GM12891 (cell line): ENCODE measurements at regions not wholly inside any gene's neighbourhood (a gene's known extent, or its start where the extent isn't known, plus 50 kb on each side); places are given as distances from the start of the nearest gene placed in this dataset.

Source experiments
- DNase-seq: peaks from one replicate; pipeline ENCODE4 v3.0.0; 2011; ENCODE audit warnings: low spot score; ENCODE audit not compliant: insufficient read length
- FAIRE-seq: peaks from 2 replicates; lab custom pipeline; 2011; peaks lifted over from hg19 to GRCh38; lab: Jason Lieb, UNC
- PAX5 ChIP-seq: IDR thresholded peaks from 2 replicates; pipeline ENCODE4 v1.6.1; 2011; ENCODE audit warnings: low read length, moderate library complexity, mild to moderate bottlenecking; ENCODE audit not compliant: insufficient read depth, severe bottlenecking
- POLR2A ChIP-seq: IDR thresholded peaks from 2 replicates; pipeline ENCODE4 v1.6.1; 2011; ENCODE audit warnings: low read depth, low read length, control low read depth
- POLR2AphosphoS5 ChIP-seq: IDR thresholded peaks from 2 replicates; pipeline ENCODE4 v1.6.1; 2011; ENCODE audit warnings: low read depth, low read length, control low read depth
- POU2F2 ChIP-seq: IDR thresholded peaks from 2 replicates; pipeline ENCODE4 v1.6.1; 2011; ENCODE audit warnings: low read depth, mild to moderate bottlenecking, control low read depth, low read length, moderate library complexity
- SPI1 ChIP-seq: IDR thresholded peaks from 2 replicates; pipeline ENCODE4 v1.6.1; 2011; ENCODE audit warnings: low read depth, low read length, control low read depth
- TAF1 ChIP-seq: IDR thresholded peaks from 2 replicates; pipeline ENCODE4 v1.6.1; 2011; ENCODE audit warnings: low read depth, low read length, control low read depth

- TF ChIP-seq PAX5, result no peak
- TF ChIP-seq POU2F2, result no peak
- FAIRE-seq, result no peak
Measured at GRCh38 chr14:48735607-48736006, 850.6 kb downstream of the RPS29 start.

DNA sequence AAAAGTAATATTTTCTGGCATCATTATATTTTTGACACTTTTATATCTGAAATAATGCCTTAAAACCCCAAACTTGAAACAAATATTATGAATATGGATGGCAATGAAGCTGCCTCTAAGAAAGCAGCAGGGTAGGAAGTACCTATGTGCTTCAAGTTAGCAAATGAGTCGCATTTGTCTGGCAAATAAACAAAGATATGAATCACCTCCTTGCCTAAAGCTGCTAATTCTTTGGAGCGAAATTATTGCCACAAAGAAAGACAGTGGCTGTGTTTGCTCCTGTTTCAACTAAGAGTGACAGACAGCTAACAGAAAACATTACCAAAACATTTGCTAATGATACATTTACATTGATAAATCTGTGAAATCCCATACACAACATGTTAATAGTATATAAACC lies 854.9 kb downstream of the RPS29 start:
- FAIRE-seq, result no peak
- TF ChIP-seq PAX5, result no peak
- no peak for TF ChIP-seq POLR2A
- TF ChIP-seq TAF1, result no peak
- TF ChIP-seq POLR2AphosphoS5, result no peak
- no peak for TF ChIP-seq SPI1
- TF ChIP-seq POU2F2, result no peak
- no peak for DNase-seq

More at GRCh38 chr14:48735607-48736006, 850.6 kb downstream of the RPS29 start:
- DNase-seq, result no peak

DNA sequence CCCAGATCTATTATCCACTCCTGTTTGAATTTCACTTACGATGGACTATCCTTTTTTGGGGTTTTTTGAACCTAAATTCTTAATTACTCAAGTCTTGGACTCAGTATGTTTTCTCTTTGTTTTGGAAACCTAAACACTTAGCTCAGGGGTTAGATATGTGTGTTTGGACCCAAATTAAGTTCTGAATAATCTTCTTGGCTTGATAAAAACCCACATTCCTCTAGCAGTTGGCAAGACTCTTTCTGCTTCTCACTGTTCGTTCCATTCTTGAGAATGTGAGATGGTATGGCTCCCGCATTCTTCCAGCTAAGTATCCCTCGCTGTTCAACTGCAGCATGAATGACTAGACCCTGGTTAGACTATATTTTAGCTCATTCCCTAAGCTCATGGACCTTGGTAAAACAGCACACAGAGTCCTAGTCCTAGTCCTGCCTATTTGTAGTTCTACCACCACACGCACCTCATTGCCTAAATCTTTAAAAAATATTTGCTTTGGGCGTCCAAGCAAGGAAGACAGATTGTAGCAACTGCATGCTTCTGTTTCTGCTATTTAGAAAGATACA lies 860.0 kb downstream of the RPS29 start:
- no peak for FAIRE-seq
- no peak for DNase-seq
- TF ChIP-seq POLR2A (no peak), POU2F2 (no peak), TAF1 (no peak), PAX5 (no peak), POLR2AphosphoS5 (no peak), SPI1 (no peak)

GRCh38 chr14:48725051-48725734 lies 861.0 kb downstream of the RPS29 start:
- TF ChIP-seq SPI1 (no peak), POLR2A (no peak), PAX5 (no peak), POLR2AphosphoS5 (no peak), POU2F2 (no peak), TAF1 (no peak)
- DNase-seq (no peak), FAIRE-seq (no peak)

DNA sequence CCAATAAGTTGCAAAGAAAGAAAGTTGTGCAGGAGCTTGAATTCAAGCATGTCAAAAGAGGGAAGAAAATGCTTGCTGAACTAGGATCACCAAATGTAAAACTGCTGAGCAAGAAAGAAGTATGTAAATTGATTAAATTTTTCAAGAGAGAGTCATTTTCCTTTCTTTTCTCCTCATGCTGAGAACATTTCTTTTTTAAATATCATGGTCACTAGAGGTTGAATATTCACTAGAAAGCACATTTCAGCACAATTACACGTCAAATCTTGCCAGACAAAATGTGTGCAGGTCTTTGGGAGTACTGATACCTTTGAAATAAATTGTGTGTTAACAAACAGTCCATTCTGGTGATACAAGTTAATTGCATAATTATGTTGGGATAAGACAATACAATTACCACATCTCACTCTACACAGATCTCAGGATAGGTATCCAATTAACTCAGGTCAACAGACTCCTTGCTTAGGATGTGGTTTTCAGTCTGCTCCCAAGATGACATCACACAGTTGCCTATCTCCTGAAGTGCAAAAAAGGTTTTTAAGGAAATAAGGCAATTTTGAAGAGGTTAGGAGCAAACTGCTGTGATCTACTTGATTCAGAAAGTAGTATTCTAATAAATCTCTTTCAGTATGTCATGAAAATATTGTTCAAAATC lies 862.2 kb downstream of the RPS29 start:
- DNase-seq, result no peak
- TF ChIP-seq POLR2AphosphoS5, result no peak
- TF ChIP-seq TAF1, result no peak
- TF ChIP-seq PAX5, result no peak
- TF ChIP-seq SPI1, result no peak
- no peak for TF ChIP-seq POU2F2
- no peak for TF ChIP-seq POLR2A
- FAIRE-seq, result no peak

DNA sequence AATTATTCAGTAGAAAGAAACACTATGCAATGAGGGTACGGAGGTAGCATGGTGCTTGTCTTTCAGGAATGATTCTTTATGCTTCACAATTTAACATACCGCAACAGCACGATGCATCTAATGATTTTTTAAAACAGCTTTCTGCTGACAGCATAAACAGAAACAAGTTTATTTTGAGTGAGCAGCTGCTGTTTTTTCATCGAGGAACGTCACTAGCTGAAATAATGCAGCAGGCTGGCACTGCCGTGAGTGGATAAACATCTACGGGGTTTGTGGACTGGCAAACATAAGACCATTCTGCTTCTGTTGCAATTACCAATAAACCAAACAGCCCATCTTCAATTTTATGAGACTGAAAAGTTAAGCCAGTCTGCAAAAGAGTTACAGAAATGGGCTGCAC lies 871.8 kb downstream of the RPS29 start:
- no peak for TF ChIP-seq POLR2A
- no peak for TF ChIP-seq TAF1
- no peak for TF ChIP-seq POLR2AphosphoS5
- TF ChIP-seq POU2F2, result no peak
- no peak for TF ChIP-seq SPI1
- no peak for TF ChIP-seq PAX5
- DNase-seq (no peak), FAIRE-seq (no peak)

GRCh38 chr14:48710133-48710532 lies 876.0 kb downstream of the RPS29 start:
- DNase-seq (no peak), FAIRE-seq (no peak)
- TF ChIP-seq POU2F2 (no peak), TAF1 (no peak), SPI1 (no peak), PAX5 (no peak), POLR2A (no peak)

DNA sequence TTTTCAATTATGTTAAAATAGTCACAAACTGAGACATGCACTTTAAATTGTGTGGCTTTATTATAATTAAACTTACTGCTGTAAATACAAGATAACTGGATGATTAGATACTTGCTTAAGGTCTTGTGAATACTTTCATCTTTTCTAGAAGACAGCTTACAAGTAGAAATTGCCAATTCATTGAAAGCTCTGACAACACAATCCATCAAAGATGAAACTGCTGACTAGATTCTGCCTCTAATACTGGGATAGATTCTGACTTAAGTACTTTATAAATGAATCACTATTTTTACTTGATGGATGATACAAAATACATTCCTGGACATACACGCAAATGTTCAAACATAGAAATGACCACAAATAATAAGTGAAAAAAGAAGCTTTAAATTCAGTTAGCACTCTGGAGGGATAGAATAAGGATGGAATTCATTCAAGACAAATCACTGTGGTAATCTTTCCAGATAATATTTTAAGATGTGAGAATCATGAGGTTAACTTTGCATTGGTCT lies 876.8 kb downstream of the RPS29 start:
- TF ChIP-seq POU2F2 (no peak), POLR2A (no peak), PAX5 (no peak), SPI1 (no peak), POLR2AphosphoS5 (no peak), TAF1 (no peak)
- no peak for FAIRE-seq

GRCh38 chr14:48704639-48705038 lies 881.5 kb downstream of the RPS29 start:
- FAIRE-seq (no peak), DNase-seq (no peak)
- TF ChIP-seq TAF1 (no peak), POU2F2 (no peak), POLR2A (no peak), POLR2AphosphoS5 (no peak), SPI1 (no peak), PAX5 (no peak)

More for the DNA sequence above, 876.8 kb downstream of the RPS29 start:
- DNase-seq, result no peak
